GM12878 (cell line): ENCODE measurements at regions not wholly inside any gene's neighbourhood (a gene's known extent, or its start where the extent isn't known, plus 50 kb on each side); places are given as distances from the start of the nearest gene placed in this dataset.

Source experiments
- ATAC-seq: fragments of 200-7000 bp; cut with Tn5 transposase; 3 replicates; pipeline ENCODE4 v1.9.1; 2020; ENCODE audit warnings: mild to moderate bottlenecking, moderate library complexity
- BruUV-seq: library from RNA; stranded (reverse); fragments of 400-500 nt; replicated peaks from 2 replicates; lab custom pipeline; 2021; lab: Mats Ljungman, UMichigan
- CTCF ChIA-PET: fragments of 300-600 bp; sonication (Branson Sonifier 250); formaldehyde crosslinking; extraction: SDS; loops from one replicate; lab custom pipeline; 2021; ENCODE audit warnings: inconsistent platforms; lab: Yijun Ruan, JAX
- POLR2A ChIA-PET: fragments of 350-600 bp; formaldehyde crosslinking; extraction: SDS; loops from one replicate; lab custom pipeline; 2021; ENCODE audit warnings: inconsistent platforms; lab: Charles Lee
- RAD21 ChIA-PET: fragments of 300-600 bp; sonication (Branson Sonifier 250); formaldehyde crosslinking; loops from one replicate; lab custom pipeline; 2023; ENCODE audit warnings: antibody characterized with exemption; ENCODE audit not compliant: unreplicated experiment; lab: Charles Lee
- SMC1A ChIA-PET: fragments of 300-600 bp; sonication (Branson Sonifier 250); formaldehyde crosslinking; loops from one replicate; lab custom pipeline; 2023; ENCODE audit not compliant: unreplicated experiment, uncharacterized antibody; lab: Charles Lee
- DNase-seq: peaks from one replicate; pipeline ENCODE4 v3.0.0-alpha.2; 2011; ENCODE audit warnings: low read depth, low spot score
- FAIRE-seq: peaks from 3 replicates; lab custom pipeline; 2011; peaks lifted over from hg19 to GRCh38; lab: Jason Lieb, UNC
- H2AFZ ChIP-seq: 2 replicates; pipeline ENCODE4 v1.6.0; 2011; ENCODE audit warnings: low read depth, low read length, control low read depth; ENCODE audit not compliant: control insufficient read depth
- H3K27ac ChIP-seq: 2 replicates; pipeline ENCODE4 v1.5.1; 2011; ENCODE audit warnings: control low read depth; ENCODE audit not compliant: control insufficient read depth, insufficient read depth
- H3K27me3 ChIP-seq, 2 experiments: replicated peaks in 1 of 2; 2 replicates each; pipeline versions ENCODE4 v1.6.0 to v1.6.1; 2011; ENCODE audit warnings: low read length in 1 of 2; ENCODE audit not compliant: control insufficient read depth in 2 of 2, insufficient read depth in 2 of 2
- H3K36me3 ChIP-seq, 2 experiments: 2 replicates each; pipeline ENCODE4 v1.5.1; 2011; ENCODE audit warnings: low read length in 1 of 2; ENCODE audit not compliant: control insufficient read depth in 2 of 2, insufficient read depth in 2 of 2
- H3K4me1 ChIP-seq: 2 replicates; pipeline ENCODE4 v1.6.1; 2011; ENCODE audit warnings: mild to moderate bottlenecking, low read length, moderate library complexity, mixed read lengths; ENCODE audit not compliant: control insufficient read depth, insufficient read depth
- H3K4me2 ChIP-seq: 2 replicates; pipeline ENCODE4 v1.6.0; 2011; ENCODE audit warnings: control low read depth; ENCODE audit not compliant: control insufficient read depth, insufficient read depth
- H3K4me3 ChIP-seq: fragments of 200-600 bp; sonication (generic); 2 replicates; pipeline ENCODE4 v1.5.1; 2016
- H3K79me2 ChIP-seq: 2 replicates; pipeline ENCODE4 v1.6.0; 2011; ENCODE audit warnings: low read length; ENCODE audit not compliant: control insufficient read depth, insufficient read depth
- H3K9ac ChIP-seq: 2 replicates; pipeline ENCODE4 v1.8.0; 2011; ENCODE audit warnings: low read length, control low read depth, mixed read lengths; ENCODE audit not compliant: control insufficient read depth, insufficient read depth
- H3K9me3 ChIP-seq: replicated peaks from 3 replicates; pipeline ENCODE4 v1.5.1; 2011; ENCODE audit warnings: mild to moderate bottlenecking, low read length; ENCODE audit not compliant: control insufficient read depth, insufficient read depth
- H4K20me1 ChIP-seq: 2 replicates; pipeline ENCODE4 v1.6.0; 2011; ENCODE audit not compliant: control insufficient read depth, insufficient read depth
- JUNB ChIP-seq: IDR thresholded peaks from 2 replicates; pipeline ENCODE4 v1.6.1; 2016; ENCODE audit warnings: antibody characterized with exemption, mild to moderate bottlenecking
- JUND ChIP-seq: IDR thresholded peaks from 2 replicates; pipeline ENCODE4 v1.6.1; 2012; ENCODE audit warnings: low read depth, mild to moderate bottlenecking, low read length, improper control_type of control experiment, moderate library complexity
- MTA3 ChIP-seq: IDR thresholded peaks from 2 replicates; pipeline ENCODE4 v1.6.1; 2012; ENCODE audit warnings: low read length, inconsistent platforms, borderline replicate concordance
- NFYB ChIP-seq: IDR thresholded peaks from 2 replicates; pipeline ENCODE4 v1.6.1; 2011; ENCODE audit warnings: low read depth, mild to moderate bottlenecking, low read length, improper control_type of control experiment, moderate library complexity; ENCODE audit not compliant: insufficient read depth
- NRF1 ChIP-seq: conservative IDR thresholded peaks from 2 replicates; pipeline ENCODE4 v1.6.1; 2011; ENCODE audit warnings: mild to moderate bottlenecking, low read depth, low read length, improper control_type of control experiment
- PML ChIP-seq: IDR thresholded peaks from 2 replicates; pipeline ENCODE4 v1.6.1; 2012; ENCODE audit warnings: low read length, inconsistent platforms
- RFX5 ChIP-seq: IDR thresholded peaks from 2 replicates; pipeline ENCODE4 v1.6.1; 2011; ENCODE audit warnings: low read depth, low read length, improper control_type of control experiment
- SMAD5 ChIP-seq: IDR thresholded peaks from 2 replicates; pipeline ENCODE4 v1.6.1; 2016; ENCODE audit warnings: antibody characterized with exemption, low read depth
- SMC3 ChIP-seq: IDR thresholded peaks from 2 replicates; pipeline ENCODE4 v1.6.1; 2011; ENCODE audit warnings: low read length, improper control_type of control experiment, borderline replicate concordance
- SP1 ChIP-seq: IDR thresholded peaks from one replicate; pipeline ENCODE4 v1.6.1; 2011; ENCODE audit warnings: low read depth, low read length
- SRF ChIP-seq, 2 experiments: IDR thresholded peaks; 2 replicates each; pipeline ENCODE4 v1.6.1; 2011; ENCODE audit warnings: low read depth in 2 of 2, low read length in 2 of 2, mild to moderate bottlenecking in 1 of 2, moderate library complexity in 1 of 2
- TCF12 ChIP-seq: IDR thresholded peaks from 2 replicates; pipeline ENCODE4 v1.6.1; 2011; ENCODE audit warnings: low read depth, mild to moderate bottlenecking, low read length
- ZBTB40 ChIP-seq: fragments of 450-650 bp; IDR thresholded peaks from 2 replicates; pipeline ENCODE4 v1.6.1; 2016; ENCODE audit warnings: mild to moderate bottlenecking, moderate library complexity, borderline replicate concordance
- ZZZ3 ChIP-seq: IDR thresholded peaks from 2 replicates; pipeline ENCODE4 v1.6.1; 2011; ENCODE audit warnings: low read depth; ENCODE audit not compliant: control insufficient read depth, insufficient read length
- WGBS: methylation state at CpG from one replicate; pipeline ENCODE4 v1.1.6; 2016; ENCODE audit warnings: low lambda C conversion rate; ENCODE audit not compliant: insufficient replicate concordance, insufficient coverage; ENCODE audit errors: missing lambda C conversion rate; 5-methylcytosine and 5-hydroxymethylcytosine counted together
- in situ Hi-C: fragments of 300-500 bp; cut with MboI; formaldehyde crosslinking; loops from 9 replicates; pipeline ENCODE4 v1.14.3; 2018; ENCODE audit warnings: mixed read lengths
- intact Hi-C: fragments of 100-400 bp; cut with micrococcal nuclease; formaldehyde crosslinking; loops from one replicate; pipeline ENCODE4 v1.14.2; 2022; ENCODE audit not compliant: unreplicated experiment
- TF ChIP-seq, protein P1 (sequence below): IDR thresholded peaks from 2 replicates; pipeline ENCODE4 v1.6.1; 2012; ENCODE audit warnings: low read length, inconsistent platforms
- TF ChIP-seq, protein P2 (sequence below): IDR thresholded peaks from 2 replicates; pipeline ENCODE4 v1.6.1; 2011; ENCODE audit warnings: low read depth, mild to moderate bottlenecking, low read length, moderate library complexity, borderline replicate concordance; ENCODE audit errors: extremely low read depth

- no peak overlapping the region for H3K4me2 ChIP-seq
- CTCF ChIA-PET, result no interaction called here
- TF ChIP-seq TCF12 (no peak), SMC3 (no peak), ZBTB40 (no peak), SMAD5 (no peak), RFX5 (no peak), JUNB (no peak), NRF1 (no peak), NFYB (no peak), SP1 (no peak), SRF (IDR thresholded peaks at IDR 0.05; ENCODE audit: low read depth in 2 of 2, low read length in 2 of 2) (no peak), ZZZ3 (no peak), JUND (no peak), PML (no peak), MTA3 (no peak)
- TF ChIP-seq, protein P1, sequence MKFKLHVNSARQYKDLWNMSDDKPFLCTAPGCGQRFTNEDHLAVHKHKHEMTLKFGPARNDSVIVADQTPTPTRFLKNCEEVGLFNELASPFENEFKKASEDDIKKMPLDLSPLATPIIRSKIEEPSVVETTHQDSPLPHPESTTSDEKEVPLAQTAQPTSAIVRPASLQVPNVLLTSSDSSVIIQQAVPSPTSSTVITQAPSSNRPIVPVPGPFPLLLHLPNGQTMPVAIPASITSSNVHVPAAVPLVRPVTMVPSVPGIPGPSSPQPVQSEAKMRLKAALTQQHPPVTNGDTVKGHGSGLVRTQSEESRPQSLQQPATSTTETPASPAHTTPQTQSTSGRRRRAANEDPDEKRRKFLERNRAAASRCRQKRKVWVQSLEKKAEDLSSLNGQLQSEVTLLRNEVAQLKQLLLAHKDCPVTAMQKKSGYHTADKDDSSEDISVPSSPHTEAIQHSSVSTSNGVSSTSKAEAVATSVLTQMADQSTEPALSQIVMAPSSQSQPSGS, result no peak
- TF ChIP-seq, protein P2, sequence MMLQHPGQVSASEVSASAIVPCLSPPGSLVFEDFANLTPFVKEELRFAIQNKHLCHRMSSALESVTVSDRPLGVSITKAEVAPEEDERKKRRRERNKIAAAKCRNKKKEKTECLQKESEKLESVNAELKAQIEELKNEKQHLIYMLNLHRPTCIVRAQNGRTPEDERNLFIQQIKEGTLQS, result no peak
- H3K9ac ChIP-seq, result no peak overlapping the region
- intact Hi-C loops (no loop called here), in situ Hi-C loops (no loop called here)
- H3K27me3 ChIP-seq, result no peaks in the 10 kb centered on the region
- no peaks in the 10 kb centered on the region for H4K20me1 ChIP-seq
- ATAC-seq (no peak), FAIRE-seq (no peak), DNase-seq (no peak)
- H3K79me2 ChIP-seq, result no peaks in the 10 kb centered on the region
- H2AFZ ChIP-seq, result no peak overlapping the region
- H3K27ac ChIP-seq, result no peak overlapping the region
- SMC1A ChIA-PET, result no interaction called here
- POLR2A ChIA-PET, result no interaction called here
- no peaks in the 10 kb centered on the region; the same call in 2 of the 3 replicates for H3K9me3 ChIP-seq
- H3K4me1 ChIP-seq, result no peaks in the 10 kb centered on the region
- H3K4me3 ChIP-seq, result no peak overlapping the region
- H3K36me3 ChIP-seq, result no peaks in the 10 kb centered on the region
- 34% methylated on average over 4 of the region's 4 CpGs for WGBS
- no TSS peak for BruUV-seq
- RAD21 ChIA-PET, result no interaction called here
Observed at GRCh38 chr14:38098074-38098836, 109.4 kb upstream of the SSTR1 start.
